ENCODE measurements at regions not wholly inside any gene's neighbourhood (a gene's known extent, or its start where the extent isn't known, plus 50 kb on each side); places are given as distances from the start of the nearest gene placed in this dataset.
"Not testable (repeated sequence)": the region's sequence is repeated elsewhere in the genome, so short reads cannot be mapped to it uniquely, and the experiment has no call there.

DNA sequence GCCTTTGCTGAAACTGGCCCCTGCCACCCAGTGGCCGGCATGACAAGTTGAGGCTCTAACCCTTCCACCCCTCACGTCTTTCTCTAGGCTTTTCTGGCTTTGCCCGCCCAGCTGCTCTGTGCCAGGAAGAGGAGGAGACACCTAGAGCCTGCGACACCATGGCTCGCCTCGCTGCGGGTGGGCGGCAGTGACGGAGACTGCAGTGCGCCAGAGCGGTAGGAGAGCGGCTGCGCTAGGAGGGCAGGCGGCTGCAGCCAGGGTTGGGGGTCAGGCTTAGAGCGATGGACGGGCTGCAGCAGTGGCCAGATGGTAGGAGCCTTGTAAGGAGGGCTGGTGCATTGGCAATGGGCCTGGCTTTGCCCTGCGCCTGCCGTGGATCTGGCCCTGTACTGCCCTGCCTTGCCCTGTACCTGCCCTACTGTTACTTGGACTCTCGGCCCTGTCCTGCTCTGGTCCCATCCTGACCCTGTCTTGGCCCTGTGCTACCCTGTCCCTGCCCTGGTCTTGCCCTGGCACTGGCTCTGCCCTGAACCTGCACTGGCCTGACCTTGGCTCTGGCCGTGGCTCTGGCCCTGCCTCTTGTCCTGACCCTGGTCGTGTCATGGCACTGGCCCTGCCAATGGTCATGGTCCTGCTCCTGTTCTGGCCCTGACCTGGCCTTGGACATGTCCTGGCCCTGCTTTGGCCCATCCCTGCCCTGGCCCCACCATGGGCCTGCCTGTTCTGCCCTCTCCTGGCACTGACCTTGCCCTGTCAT lies 330.7 kb upstream of the PLGLB1 start:
- not testable (repeated sequence) for H3K27me3 ChIP-seq (ENCODE audit: control insufficient read depth in 5 of 5, insufficient read depth in 4 of 5, low read length in 5 of 5); H3K4me1 ChIP-seq (ENCODE audit: control insufficient read depth in 5 of 5, insufficient read depth in 5 of 5, low read length in 5 of 5); H3K9ac ChIP-seq (ENCODE audit: low read length in 5 of 5); H3K36me3 ChIP-seq (ENCODE audit: control insufficient read depth in 5 of 5, insufficient read depth in 5 of 5, low read length in 5 of 5); H3K27ac ChIP-seq (ENCODE audit: low read depth, low read length); H3K9me3 ChIP-seq (ENCODE audit: control insufficient read depth in 5 of 5, low read length in 5 of 5); H3K4me3 ChIP-seq (ENCODE audit: low read depth in 1 of 5, low read length in 5 of 5)

DNA sequence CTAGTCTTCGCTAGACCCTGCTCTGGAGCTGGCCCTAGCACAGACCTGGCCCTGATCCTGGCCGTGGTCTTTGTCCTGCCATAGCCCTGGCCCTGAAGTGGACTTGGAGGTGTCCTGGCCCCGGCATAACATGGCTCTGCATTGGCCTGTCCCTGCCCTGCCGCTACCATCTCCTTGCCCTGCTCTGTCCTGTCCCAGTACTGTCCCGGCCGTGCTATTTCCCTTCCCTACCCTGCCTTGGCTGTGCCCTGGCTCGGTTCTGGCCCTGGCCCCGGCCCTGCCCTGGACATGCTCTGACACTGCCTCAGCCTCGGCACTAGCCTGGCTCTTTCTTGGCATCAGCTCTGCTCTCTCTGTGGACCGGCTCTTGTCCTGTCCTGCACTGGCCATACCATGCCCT lies 331.8 kb upstream of the PLGLB1 start:
- not testable (repeated sequence) for H3K9me3 ChIP-seq (ENCODE audit: control insufficient read depth in 5 of 5, low read length in 5 of 5); H3K4me1 ChIP-seq (ENCODE audit: control insufficient read depth in 5 of 5, insufficient read depth in 5 of 5, low read length in 5 of 5); H3K4me3 ChIP-seq (ENCODE audit: low read depth in 1 of 5, low read length in 5 of 5); H3K27me3 ChIP-seq (ENCODE audit: control insufficient read depth in 5 of 5, insufficient read depth in 4 of 5, low read length in 5 of 5); H3K27ac ChIP-seq (ENCODE audit: low read depth, low read length); H3K36me3 ChIP-seq (ENCODE audit: control insufficient read depth in 5 of 5, insufficient read depth in 5 of 5, low read length in 5 of 5); H3K9ac ChIP-seq (ENCODE audit: low read length in 5 of 5)

GRCh38 chr2:87354102-87354501 lies 332.5 kb upstream of the PLGLB1 start:
- H3K9ac ChIP-seq (ENCODE audit: low read length in 5 of 5); H3K27ac ChIP-seq (ENCODE audit: low read depth, low read length); H3K27me3 ChIP-seq (ENCODE audit: control insufficient read depth in 5 of 5, insufficient read depth in 4 of 5, low read length in 5 of 5); H3K4me1 ChIP-seq (ENCODE audit: control insufficient read depth in 5 of 5, insufficient read depth in 5 of 5, low read length in 5 of 5); H3K36me3 ChIP-seq (ENCODE audit: control insufficient read depth in 5 of 5, insufficient read depth in 5 of 5, low read length in 5 of 5); H3K4me3 ChIP-seq (ENCODE audit: low read depth in 1 of 5, low read length in 5 of 5); H3K9me3 ChIP-seq (ENCODE audit: control insufficient read depth in 5 of 5, low read length in 5 of 5): not testable (repeated sequence)

DNA sequence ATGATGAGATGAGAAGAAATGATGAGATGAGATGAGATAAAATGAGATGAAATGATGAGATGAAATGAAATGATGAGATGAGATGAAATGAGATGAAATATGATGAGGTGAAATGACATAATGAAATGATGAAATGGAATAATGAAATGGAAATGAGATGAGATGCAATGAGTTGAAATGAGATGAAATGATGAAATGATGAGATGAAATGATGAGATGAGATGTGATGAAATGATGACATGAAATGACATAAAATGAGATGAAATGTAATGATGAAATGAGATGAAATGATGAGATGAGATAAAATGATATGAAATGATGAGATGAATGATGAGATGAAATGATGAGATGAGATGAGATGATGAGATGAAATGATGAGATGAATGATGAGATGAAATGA lies 338.6 kb upstream of the PLGLB1 start:
- not testable (repeated sequence) for H3K4me1 ChIP-seq (ENCODE audit: control insufficient read depth in 5 of 5, insufficient read depth in 5 of 5, low read length in 5 of 5); H3K27me3 ChIP-seq (ENCODE audit: control insufficient read depth in 5 of 5, insufficient read depth in 4 of 5, low read length in 5 of 5); H3K9me3 ChIP-seq (ENCODE audit: control insufficient read depth in 5 of 5, low read length in 5 of 5); H3K9ac ChIP-seq (ENCODE audit: low read length in 5 of 5); H3K27ac ChIP-seq (ENCODE audit: low read depth, low read length); H3K36me3 ChIP-seq (ENCODE audit: control insufficient read depth in 5 of 5, insufficient read depth in 5 of 5, low read length in 5 of 5); H3K4me3 ChIP-seq (ENCODE audit: low read depth in 1 of 5, low read length in 5 of 5)

GRCh38 chr2:87360927-87361326 lies 339.3 kb upstream of the PLGLB1 start:
- H3K27ac ChIP-seq (ENCODE audit: low read depth, low read length); H3K9me3 ChIP-seq (ENCODE audit: control insufficient read depth in 5 of 5, low read length in 5 of 5); H3K36me3 ChIP-seq (ENCODE audit: control insufficient read depth in 5 of 5, insufficient read depth in 5 of 5, low read length in 5 of 5); H3K4me3 ChIP-seq (ENCODE audit: low read depth in 1 of 5, low read length in 5 of 5); H3K4me1 ChIP-seq (ENCODE audit: control insufficient read depth in 5 of 5, insufficient read depth in 5 of 5, low read length in 5 of 5); H3K9ac ChIP-seq (ENCODE audit: low read length in 5 of 5); H3K27me3 ChIP-seq (ENCODE audit: control insufficient read depth in 5 of 5, insufficient read depth in 4 of 5, low read length in 5 of 5): not testable (repeated sequence)

DNA sequence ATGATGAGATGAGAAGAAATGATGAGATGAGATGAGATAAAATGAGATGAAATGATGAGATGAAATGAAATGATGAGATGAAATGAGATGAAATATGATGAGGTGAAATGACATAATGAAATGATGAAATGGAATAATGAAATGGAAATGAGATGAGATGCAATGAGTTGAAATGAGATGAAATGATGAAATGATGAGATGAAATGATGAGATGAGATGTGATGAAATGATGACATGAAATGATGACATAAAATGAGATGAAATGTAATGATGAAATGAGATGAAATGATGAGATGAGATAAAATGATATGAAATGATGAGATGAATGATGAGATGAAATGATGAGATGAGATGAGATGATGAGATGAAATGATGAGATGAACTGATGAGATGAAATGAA lies 340.2 kb upstream of the PLGLB1 start:
- H3K9ac ChIP-seq (ENCODE audit: low read length in 5 of 5); H3K9me3 ChIP-seq (ENCODE audit: control insufficient read depth in 5 of 5, low read length in 5 of 5); H3K4me3 ChIP-seq (ENCODE audit: low read depth in 1 of 5, low read length in 5 of 5); H3K36me3 ChIP-seq (ENCODE audit: control insufficient read depth in 5 of 5, insufficient read depth in 5 of 5, low read length in 5 of 5); H3K27ac ChIP-seq (ENCODE audit: low read depth, low read length); H3K4me1 ChIP-seq (ENCODE audit: control insufficient read depth in 5 of 5, insufficient read depth in 5 of 5, low read length in 5 of 5); H3K27me3 ChIP-seq (ENCODE audit: control insufficient read depth in 5 of 5, insufficient read depth in 4 of 5, low read length in 5 of 5): not testable (repeated sequence)

DNA sequence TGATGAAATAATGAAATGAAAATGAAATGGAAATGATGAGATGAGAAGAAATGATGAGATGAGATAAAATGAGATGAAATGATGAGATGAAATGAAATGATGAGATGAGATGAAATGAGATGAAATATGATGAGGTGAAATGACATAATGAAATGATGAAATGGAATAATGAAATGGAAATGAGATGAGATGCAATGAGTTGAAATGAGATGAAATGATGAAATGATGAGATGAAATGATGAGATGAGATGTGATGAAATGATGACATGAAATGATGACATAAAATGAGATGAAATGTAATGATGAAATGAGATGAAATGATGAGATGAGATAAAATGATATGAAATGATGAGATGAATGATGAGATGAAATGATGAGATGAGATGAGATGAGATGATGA lies 342.7 kb upstream of the PLGLB1 start:
- H3K27me3 ChIP-seq (ENCODE audit: control insufficient read depth in 5 of 5, insufficient read depth in 4 of 5, low read length in 5 of 5); H3K9me3 ChIP-seq (ENCODE audit: control insufficient read depth in 5 of 5, low read length in 5 of 5); H3K4me1 ChIP-seq (ENCODE audit: control insufficient read depth in 5 of 5, insufficient read depth in 5 of 5, low read length in 5 of 5); H3K36me3 ChIP-seq (ENCODE audit: control insufficient read depth in 5 of 5, insufficient read depth in 5 of 5, low read length in 5 of 5); H3K27ac ChIP-seq (ENCODE audit: low read depth, low read length); H3K4me3 ChIP-seq (ENCODE audit: low read depth in 1 of 5, low read length in 5 of 5); H3K9ac ChIP-seq (ENCODE audit: low read length in 5 of 5): not testable (repeated sequence)

- not testable (repeated sequence) for H3K27me3 ChIP-seq (ENCODE audit: control insufficient read depth in 5 of 5, insufficient read depth in 4 of 5, low read length in 5 of 5); H3K9me3 ChIP-seq (ENCODE audit: control insufficient read depth in 5 of 5, low read length in 5 of 5); H3K27ac ChIP-seq (ENCODE audit: low read depth, low read length); H3K4me3 ChIP-seq (ENCODE audit: low read depth in 1 of 5, low read length in 5 of 5); H3K36me3 ChIP-seq (ENCODE audit: control insufficient read depth in 5 of 5, insufficient read depth in 5 of 5, low read length in 5 of 5); H3K9ac ChIP-seq (ENCODE audit: low read length in 5 of 5); H3K4me1 ChIP-seq (ENCODE audit: control insufficient read depth in 5 of 5, insufficient read depth in 5 of 5, low read length in 5 of 5)
Measured at GRCh38 chr2:87365038-87365437, 343.4 kb upstream of the PLGLB1 start.

- H3K4me3 ChIP-seq (ENCODE audit: low read depth in 1 of 5, low read length in 5 of 5); H3K27me3 ChIP-seq (ENCODE audit: control insufficient read depth in 5 of 5, insufficient read depth in 4 of 5, low read length in 5 of 5); H3K9ac ChIP-seq (ENCODE audit: low read length in 5 of 5); H3K36me3 ChIP-seq (ENCODE audit: control insufficient read depth in 5 of 5, insufficient read depth in 5 of 5, low read length in 5 of 5); H3K4me1 ChIP-seq (ENCODE audit: control insufficient read depth in 5 of 5, insufficient read depth in 5 of 5, low read length in 5 of 5); H3K27ac ChIP-seq (ENCODE audit: low read depth, low read length); H3K9me3 ChIP-seq (ENCODE audit: control insufficient read depth in 5 of 5, low read length in 5 of 5): not testable (repeated sequence)
Measured at GRCh38 chr2:87386063-87386560, 361.8 kb upstream of the PLGLB2 start.

- H3K4me1 ChIP-seq (ENCODE audit: control insufficient read depth in 5 of 5, insufficient read depth in 5 of 5, low read length in 5 of 5); H3K4me3 ChIP-seq (ENCODE audit: low read depth in 1 of 5, low read length in 5 of 5); H3K27ac ChIP-seq (ENCODE audit: low read depth, low read length); H3K9ac ChIP-seq (ENCODE audit: low read length in 5 of 5); H3K9me3 ChIP-seq (ENCODE audit: control insufficient read depth in 5 of 5, low read length in 5 of 5); H3K27me3 ChIP-seq (ENCODE audit: control insufficient read depth in 5 of 5, insufficient read depth in 4 of 5, low read length in 5 of 5); H3K36me3 ChIP-seq (ENCODE audit: control insufficient read depth in 5 of 5, insufficient read depth in 5 of 5, low read length in 5 of 5): not testable (repeated sequence)
Measured at GRCh38 chr2:87395784-87396183, 352.1 kb upstream of the PLGLB2 start.

All from subcutaneous abdominal adipose tissue (tissue), 5 donors.